ENCODE measurements at regions not wholly inside any gene's neighbourhood (a gene's known extent, or its start where the extent isn't known, plus 50 kb on each side); places are given as distances from the start of the nearest gene placed in this dataset.

DNA sequence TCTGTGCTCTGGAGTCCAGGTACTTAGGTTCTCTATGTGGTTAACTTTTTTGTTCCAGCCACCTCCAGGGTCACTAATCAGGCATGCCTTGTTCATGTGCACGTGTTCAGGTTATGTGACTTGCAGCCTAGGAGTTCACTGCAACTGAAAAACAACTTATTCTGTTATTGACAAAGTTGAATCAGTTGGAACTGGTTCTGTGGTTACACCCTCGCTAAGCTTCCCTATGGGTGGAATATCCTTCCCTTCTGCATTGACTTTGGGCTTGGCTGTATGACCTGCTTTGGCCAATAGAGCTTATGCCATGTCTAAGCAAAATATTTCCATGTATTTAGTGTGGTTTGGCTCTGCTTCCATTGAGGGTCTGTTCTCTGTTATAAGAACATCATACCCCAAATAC, 66.0 kb upstream of the DNAH14 start:
- Mint-ChIP-seq H3K4me1 (no peaks in the 10 kb centered on the region), H3K27me3 (ENCODE audit: insufficient read depth) (no peaks in the 10 kb centered on the region), H3K36me3 (ENCODE audit: low read depth) (no peaks in the 10 kb centered on the region), H3K4me3 (no peak overlapping the region), H3K27ac (no peak overlapping the region), H3K9me3 (peaks cover 8% of the 10 kb centered on the region)
- Histone ChIP-seq H3K4me3 (ENCODE audit: low read length) (no peak overlapping the region), H3K27ac (ENCODE audit: low read depth, low read length) (no peak overlapping the region), H3K9ac (ENCODE audit: extremely low read depth, low read length, poor library complexity, severe bottlenecking) (no peak overlapping the region), H3K36me3 (ENCODE audit: control insufficient read depth, insufficient read depth, low read length) (no peaks in the 10 kb centered on the region), H3K4me1 (ENCODE audit: control insufficient read depth, insufficient read depth, low read length) (no peaks in the 10 kb centered on the region), H3K9me3 (ENCODE audit: control insufficient read depth, low read length) (peaks cover 7% of the 10 kb centered on the region), H3K27me3 (ENCODE audit: control insufficient read depth, insufficient read depth, low read length, poor library complexity, severe bottlenecking) (no peaks in the 10 kb centered on the region)
- DNase-seq = peak; percentile 1
- no peak for TF ChIP-seq CTCF (conservative IDR thresholded peaks at IDR 0.05)
- 89 to 100% methylated on average over 1 to 2 of the region's 2 CpGs for WGBS, 2 experiments (ENCODE audit: insufficient coverage in 1 of 2, insufficient read length in 1 of 2)

GRCh38 chr1:224864006-224864405, 65.5 kb upstream of the DNAH14 start:
- Histone ChIP-seq H3K9me3 (ENCODE audit: control insufficient read depth, low read length) (peaks cover 7% of the 10 kb centered on the region), H3K4me3 (ENCODE audit: low read length) (no peak overlapping the region), H3K9ac (ENCODE audit: extremely low read depth, low read length, poor library complexity, severe bottlenecking) (no peak overlapping the region), H3K36me3 (ENCODE audit: control insufficient read depth, insufficient read depth, low read length) (no peaks in the 10 kb centered on the region), H3K27me3 (ENCODE audit: control insufficient read depth, insufficient read depth, low read length, poor library complexity, severe bottlenecking) (no peaks in the 10 kb centered on the region), H3K27ac (ENCODE audit: low read depth, low read length) (no peak overlapping the region), H3K4me1 (ENCODE audit: control insufficient read depth, insufficient read depth, low read length) (no peaks in the 10 kb centered on the region)
- Mint-ChIP-seq H3K27me3 (ENCODE audit: insufficient read depth) (no peaks in the 10 kb centered on the region), H3K4me3 (no peak overlapping the region), H3K4me1 (no peaks in the 10 kb centered on the region), H3K27ac (no peak overlapping the region), H3K36me3 (ENCODE audit: low read depth) (no peaks in the 10 kb centered on the region), H3K9me3 (peaks cover 8% of the 10 kb centered on the region)
- WGBS, 2 experiments (ENCODE audit: insufficient coverage in 1 of 2, insufficient read length in 1 of 2) = 89 to 100% methylated on average over 1 to 2 of the region's 2 CpGs
- DNase-seq = peak; percentile 10
- no peak for TF ChIP-seq CTCF (conservative IDR thresholded peaks at IDR 0.05)

DNA sequence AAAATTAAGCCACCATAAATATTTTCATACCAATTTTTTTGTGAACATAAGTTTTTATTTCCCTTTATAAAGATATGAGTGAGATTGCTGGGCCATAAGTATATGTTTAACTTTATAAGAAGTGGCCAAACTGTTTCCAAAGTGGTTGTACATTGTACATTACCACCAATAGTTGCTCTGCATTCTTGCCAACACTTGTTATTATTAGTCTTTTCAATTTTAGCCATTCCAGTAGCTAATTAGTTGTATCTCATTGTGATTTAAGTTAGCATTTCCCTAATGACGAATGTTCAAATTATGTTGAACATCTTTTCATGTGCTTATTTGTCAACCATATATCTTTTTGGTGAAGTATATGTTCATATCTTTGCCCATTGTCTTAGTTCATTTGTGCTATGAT, 64.0 kb upstream of the DNAH14 start:
- Mint-ChIP-seq H3K4me1 (no peaks in the 10 kb centered on the region), H3K4me3 (no peak overlapping the region), H3K36me3 (ENCODE audit: low read depth) (no peaks in the 10 kb centered on the region), H3K9me3 (peaks cover 8% of the 10 kb centered on the region), H3K27ac (no peak overlapping the region), H3K27me3 (ENCODE audit: insufficient read depth) (no peaks in the 10 kb centered on the region)
- 67% methylated on average over 1 of the region's 1 CpG; no CpG with 5 or more reads in 1 of the 2 experiments for WGBS, 2 experiments (ENCODE audit: insufficient coverage in 1 of 2, insufficient read length in 1 of 2)
- H3K9me3 ChIP-seq (ENCODE audit: control insufficient read depth, low read length) = peaks cover 7% of the 10 kb centered on the region
- no peak for TF ChIP-seq CTCF (conservative IDR thresholded peaks at IDR 0.05)
- H3K27ac ChIP-seq (ENCODE audit: low read depth, low read length) = no peak overlapping the region
- no peaks in the 10 kb centered on the region for H3K36me3 ChIP-seq (ENCODE audit: control insufficient read depth, insufficient read depth, low read length)
- no peak overlapping the region for H3K9ac ChIP-seq (ENCODE audit: extremely low read depth, low read length, poor library complexity, severe bottlenecking)
- H3K4me3 ChIP-seq (ENCODE audit: low read length) = no peak overlapping the region
- DNase-seq = no peak
- no peaks in the 10 kb centered on the region for H3K27me3 ChIP-seq (ENCODE audit: control insufficient read depth, insufficient read depth, low read length, poor library complexity, severe bottlenecking)
- H3K4me1 ChIP-seq (ENCODE audit: control insufficient read depth, insufficient read depth, low read length) = no peaks in the 10 kb centered on the region

All from endodermal cell (in vitro differentiated cells).